GM19328 (cell line): ENCODE measurements at regions not wholly inside any gene's neighbourhood (a gene's known extent, or its start where the extent isn't known, plus 50 kb on each side); places are given as distances from the start of the nearest gene placed in this dataset.
"Not testable (repeated sequence)": the region's sequence is repeated elsewhere in the genome, so short reads cannot be mapped to it uniquely, and the experiment has no call there.

Experiments used
- ATAC-seq: cut with Tn5 transposase; IDR thresholded peaks from one replicate; pipeline ENCODE4 v1.9.1; 2021; ENCODE audit warnings: mild to moderate bottlenecking, moderate library complexity; ENCODE audit not compliant: unreplicated experiment

- ATAC-seq = no peak
These were observed 1402.0 kb downstream of the BRD1 start for GRCh38 chr22:48425641-48426040.

GRCh38 chr22:48425091-48425506 is 1402.6 kb downstream of the BRD1 start:
- ATAC-seq = no peak

- no peak for ATAC-seq
These were observed 1403.0 kb downstream of the BRD1 start for GRCh38 chr22:48424661-48425060.

- ATAC-seq = no peak
These were observed 1403.5 kb downstream of the BRD1 start for GRCh38 chr22:48424201-48424627.

- ATAC-seq = no peak
These were observed 1404.2 kb downstream of the BRD1 start for GRCh38 chr22:48423481-48423911.

GRCh38 chr22:48422900-48423480 is 1404.7 kb downstream of the BRD1 start:
- ATAC-seq = no peak

- ATAC-seq = no peak
These were observed 1408.8 kb downstream of the BRD1 start for GRCh38 chr22:48418831-48419230.

- ATAC-seq = no peak
These were observed 1410.2 kb downstream of the BRD1 start for GRCh38 chr22:48417225-48418070.

GRCh38 chr22:48416396-48417224 is 1411.1 kb downstream of the BRD1 start:
- ATAC-seq = no peak

- ATAC-seq = no peak
These were observed 1412.2 kb downstream of the BRD1 start for GRCh38 chr22:48415520-48415919.

- ATAC-seq = no peak
These were observed 1413.0 kb downstream of the BRD1 start for GRCh38 chr22:48414651-48415050.

- ATAC-seq = not testable (repeated sequence)
These were observed 1414.7 kb downstream of the BRD1 start for GRCh38 chr22:48412931-48413330.

GRCh38 chr22:48410536-48410935 is 1417.1 kb downstream of the BRD1 start:
- ATAC-seq = no peak

GRCh38 chr22:48407256-48407955 is 1420.3 kb downstream of the BRD1 start:
- ATAC-seq = no peak

- ATAC-seq = no peak
These were observed 1421.5 kb downstream of the BRD1 start for GRCh38 chr22:48406161-48406560.

- ATAC-seq = no peak
These were observed 1421.9 kb downstream of the BRD1 start for GRCh38 chr22:48405741-48406140.

GRCh38 chr22:48404801-48405447 is 1422.7 kb downstream of the BRD1 start:
- no peak for ATAC-seq

GRCh38 chr22:48403521-48404403 is 1423.9 kb downstream of the BRD1 start:
- no peak for ATAC-seq

GRCh38 chr22:48402591-48403031 is 1425.1 kb downstream of the BRD1 start:
- ATAC-seq = no peak
